HG03439 (cell line): ENCODE measurements at regions not wholly inside any gene's neighbourhood (a gene's known extent, or its start where the extent isn't known, plus 50 kb on each side); places are given as distances from the start of the nearest gene placed in this dataset.
"Not testable (repeated sequence)": the region's sequence is repeated elsewhere in the genome, so short reads cannot be mapped to it uniquely, and the experiment has no call there.

Experiments used
- ATAC-seq: cut with Tn5 transposase; IDR thresholded peaks from one replicate; pipeline ENCODE4 v1.9.1; 2021; ENCODE audit warnings: mild to moderate bottlenecking, moderate library complexity; ENCODE audit not compliant: unreplicated experiment

DNA sequence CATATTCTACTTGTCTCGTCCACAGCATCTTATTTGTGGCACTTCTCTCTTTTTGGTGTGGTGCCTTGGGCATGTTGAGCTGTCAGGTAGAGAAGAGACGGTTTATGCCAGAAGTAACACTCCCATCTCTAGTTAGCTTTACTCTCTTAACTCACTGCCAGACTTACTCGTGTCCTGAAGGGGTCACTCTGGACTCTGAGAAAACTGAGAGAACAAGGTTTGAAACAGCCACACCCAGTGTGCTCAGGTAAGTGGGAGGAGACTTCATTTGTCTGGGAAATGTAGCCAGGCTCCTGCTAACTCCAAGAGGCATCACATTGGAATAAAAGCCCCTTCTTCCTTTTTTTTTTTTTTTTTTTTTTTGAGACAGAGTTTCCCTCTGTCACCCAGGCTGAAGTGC is 360.8 kb downstream of the QKI start:
- ATAC-seq = no peak

GRCh38 chr6:163774485-163774884 is 360.0 kb downstream of the QKI start:
- ATAC-seq = no peak

DNA sequence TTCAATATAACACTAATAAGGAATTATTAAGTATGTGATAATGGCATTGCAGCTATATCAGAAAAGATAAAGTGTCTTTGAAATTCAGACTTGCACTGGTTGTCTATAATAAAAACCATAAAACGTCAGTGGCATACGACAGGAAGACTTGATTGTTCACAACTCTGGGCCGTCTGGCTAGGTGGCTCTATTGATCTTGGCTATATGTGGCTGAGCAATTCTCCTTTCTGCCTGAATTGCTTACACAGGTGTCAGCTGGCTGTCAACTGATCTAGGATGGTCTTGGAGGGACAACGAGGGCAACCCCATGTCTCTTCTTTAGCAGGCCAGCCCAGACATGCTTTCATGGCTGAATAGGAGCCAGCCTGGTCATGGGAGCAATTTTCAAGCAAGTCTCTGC is 359.1 kb downstream of the QKI start:
- no peak for ATAC-seq

GRCh38 chr6:163772701-163773100 is 358.2 kb downstream of the QKI start:
- no peak for ATAC-seq

DNA sequence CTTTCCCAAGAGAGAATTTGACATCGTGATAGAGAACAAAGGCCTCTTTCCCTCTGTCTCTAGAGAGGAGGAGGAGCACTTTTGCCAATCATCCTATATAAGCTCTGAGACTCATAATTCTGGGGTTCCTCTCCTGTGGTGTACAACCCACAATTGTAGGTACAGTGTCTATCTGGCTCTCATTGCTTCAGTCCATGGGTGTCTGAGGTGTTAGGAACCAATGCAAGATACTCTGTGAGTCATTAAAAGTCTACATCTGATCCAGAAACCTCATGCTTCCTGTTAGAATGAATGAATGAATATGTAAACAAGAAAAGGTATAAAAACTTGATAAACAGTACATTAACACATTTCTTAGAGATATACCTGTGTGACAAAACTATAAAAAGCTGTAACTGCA is 356.7 kb downstream of the QKI start:
- no peak for ATAC-seq

DNA sequence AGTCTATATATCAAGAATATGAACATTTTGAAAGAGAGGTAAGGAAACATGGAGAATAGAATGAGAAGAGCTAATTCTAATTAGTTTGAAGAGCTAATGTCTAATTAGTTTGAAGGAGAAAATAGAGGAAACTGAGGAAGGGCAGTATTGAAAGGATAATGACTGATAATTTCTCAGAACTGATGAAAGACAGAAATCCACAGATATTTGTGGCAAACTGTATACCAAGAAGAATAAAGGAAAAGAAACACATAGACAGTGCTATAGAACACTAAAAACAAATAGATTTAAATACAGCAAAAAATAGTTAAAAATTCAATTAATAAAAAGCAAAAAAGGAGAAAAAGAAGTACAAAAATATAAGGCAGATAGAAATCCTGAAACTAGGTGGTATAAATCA is 354.4 kb downstream of the QKI start:
- no peak for ATAC-seq

DNA sequence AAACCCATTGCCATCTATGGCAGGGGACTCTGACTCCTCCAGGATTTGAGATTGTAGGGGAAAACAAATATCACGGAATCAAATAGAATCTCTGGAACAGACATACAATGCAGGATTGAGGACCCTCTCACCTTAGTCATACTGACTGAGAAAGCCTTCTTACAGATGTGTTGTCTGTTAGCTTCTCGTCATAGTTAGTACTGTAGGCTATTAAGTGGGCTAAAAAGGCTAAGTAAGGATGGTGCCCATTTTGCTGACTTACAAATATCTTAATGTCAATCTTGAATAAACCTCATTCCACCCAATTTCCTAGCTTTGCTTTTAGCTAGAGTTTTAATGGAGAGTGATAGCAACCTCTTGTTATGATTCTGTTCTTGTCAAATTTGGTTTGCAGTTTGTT is 352.4 kb downstream of the QKI start:
- ATAC-seq = no peak

DNA sequence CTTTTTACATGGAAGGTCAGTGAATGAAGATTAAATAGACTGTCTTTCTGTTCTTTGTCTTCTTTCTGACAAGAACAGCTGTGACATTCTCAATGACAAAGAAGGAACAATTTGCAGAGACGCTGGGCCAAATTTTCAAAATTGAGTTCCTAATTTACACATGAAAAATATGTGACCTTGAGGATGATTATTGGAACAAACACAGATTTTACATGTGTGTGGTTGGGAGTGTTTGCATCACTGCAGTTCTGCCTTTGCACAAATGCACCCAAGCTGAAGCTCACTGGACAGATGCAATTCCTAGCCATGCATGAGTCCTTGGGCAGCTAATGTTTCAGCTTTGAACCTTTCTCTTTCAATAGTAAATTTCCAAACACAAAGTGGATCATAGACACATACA is 350.8 kb downstream of the QKI start:
- no peak for ATAC-seq

GRCh38 chr6:163764565-163764964 is 350.0 kb downstream of the QKI start:
- no peak for ATAC-seq

GRCh38 chr6:163761481-163761880 is 347.0 kb downstream of the QKI start:
- no peak for ATAC-seq

- ATAC-seq = no peak
These were observed 346.3 kb downstream of the QKI start for GRCh38 chr6:163760860-163761259.

DNA sequence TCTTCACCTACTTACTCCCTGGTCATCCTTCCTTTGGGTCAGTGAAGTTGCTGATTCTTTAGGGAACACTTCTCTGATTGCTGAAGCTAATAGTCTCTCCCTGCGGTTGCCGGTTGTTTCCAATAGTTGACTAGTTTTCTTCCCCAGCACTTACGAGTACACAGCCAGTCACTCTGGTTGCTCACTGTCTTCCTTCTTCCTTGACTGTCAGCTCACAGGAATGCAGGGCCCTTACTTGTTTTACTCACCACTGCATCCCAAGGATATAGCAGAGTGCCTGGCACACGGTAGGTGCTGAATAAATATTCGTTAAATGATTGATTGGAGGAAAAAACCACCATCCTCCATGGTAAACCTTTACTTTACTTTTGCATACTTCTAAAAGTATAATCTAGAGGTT is 345.0 kb downstream of the QKI start:
- no peak for ATAC-seq

DNA sequence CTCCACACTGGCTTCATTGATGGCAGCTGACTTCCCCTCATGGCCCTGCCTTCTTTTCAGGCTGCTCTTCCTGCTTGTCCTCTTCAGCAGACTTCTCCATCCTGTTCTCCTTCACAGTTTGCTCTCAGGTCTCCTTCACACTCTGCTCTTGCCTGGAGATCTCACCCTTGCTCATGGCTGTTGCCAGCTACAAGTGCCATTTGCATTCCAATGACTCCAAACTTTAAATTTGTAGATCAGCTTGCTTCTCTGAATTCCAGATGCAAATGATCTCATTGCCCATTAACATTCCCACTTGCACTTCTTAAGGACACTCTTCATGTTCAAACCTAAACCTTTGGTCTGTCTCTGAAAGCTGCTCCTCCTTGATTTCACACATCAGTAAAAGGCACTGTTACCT is 343.0 kb downstream of the QKI start:
- ATAC-seq = no peak

DNA sequence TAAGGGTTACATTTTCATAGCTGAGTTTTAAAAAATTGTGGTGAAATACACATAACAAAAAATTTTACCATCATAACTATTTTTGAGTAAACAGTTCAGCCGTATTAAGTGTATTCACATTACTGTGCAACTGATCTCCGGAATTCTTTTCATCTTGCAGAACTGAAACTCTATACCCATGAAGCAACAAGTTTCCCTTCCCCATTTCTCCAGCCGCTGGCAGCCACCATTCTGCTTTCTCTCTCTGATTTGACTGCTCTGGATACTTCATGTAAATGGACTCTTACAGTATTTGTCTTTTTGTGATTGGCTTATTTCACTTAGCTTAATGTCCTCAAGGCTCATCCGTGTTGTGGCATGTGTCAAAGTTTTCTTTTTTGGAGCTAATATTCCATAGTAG is 341.6 kb downstream of the QKI start:
- ATAC-seq = peak; percentile 100

GRCh38 chr6:163754866-163755265 is 340.3 kb downstream of the QKI start:
- ATAC-seq = no peak

DNA sequence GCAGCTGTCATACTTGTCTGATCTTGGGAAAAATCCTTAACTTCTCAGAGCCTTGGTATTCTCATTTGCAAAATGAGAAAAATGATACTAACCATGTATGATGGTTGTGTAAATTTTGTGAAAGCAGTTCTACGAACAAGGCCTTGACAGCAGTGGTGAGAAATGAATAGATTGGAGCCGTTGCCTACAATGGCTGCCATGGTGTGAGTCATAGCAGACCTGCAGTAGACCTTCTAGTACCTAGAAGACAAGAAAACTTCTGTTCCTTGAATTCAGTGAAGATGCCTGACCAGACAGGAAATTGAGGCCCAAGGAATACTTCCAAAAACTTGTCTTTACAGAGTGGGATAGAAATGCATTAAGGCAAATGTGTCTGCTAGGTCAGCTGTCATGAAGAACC is 338.9 kb downstream of the QKI start:
- no peak for ATAC-seq

DNA sequence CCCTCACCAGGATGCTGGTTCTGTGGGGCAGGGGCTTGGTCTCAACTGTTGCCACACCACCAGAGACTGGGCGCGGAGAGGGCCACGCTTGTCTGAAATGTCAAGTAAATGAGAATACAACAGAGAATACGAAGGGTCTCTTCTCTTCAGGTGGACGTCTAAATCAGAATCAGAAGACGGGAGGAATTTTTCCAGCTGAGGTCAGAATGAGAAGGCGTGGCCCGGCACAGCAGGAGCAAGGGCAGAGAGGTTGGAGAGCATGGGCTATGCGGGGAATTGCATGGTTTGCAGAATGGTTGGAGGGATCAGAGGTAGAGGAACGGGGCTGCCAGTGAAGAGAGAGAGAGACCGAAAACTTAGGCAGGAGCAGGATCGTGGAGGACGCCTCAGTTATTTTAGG is 337.9 kb downstream of the QKI start:
- no peak for ATAC-seq

GRCh38 chr6:163751032-163751525 is 336.6 kb downstream of the QKI start:
- no peak for ATAC-seq

GRCh38 chr6:163750431-163751031 is 336.0 kb downstream of the QKI start:
- no peak for ATAC-seq

DNA sequence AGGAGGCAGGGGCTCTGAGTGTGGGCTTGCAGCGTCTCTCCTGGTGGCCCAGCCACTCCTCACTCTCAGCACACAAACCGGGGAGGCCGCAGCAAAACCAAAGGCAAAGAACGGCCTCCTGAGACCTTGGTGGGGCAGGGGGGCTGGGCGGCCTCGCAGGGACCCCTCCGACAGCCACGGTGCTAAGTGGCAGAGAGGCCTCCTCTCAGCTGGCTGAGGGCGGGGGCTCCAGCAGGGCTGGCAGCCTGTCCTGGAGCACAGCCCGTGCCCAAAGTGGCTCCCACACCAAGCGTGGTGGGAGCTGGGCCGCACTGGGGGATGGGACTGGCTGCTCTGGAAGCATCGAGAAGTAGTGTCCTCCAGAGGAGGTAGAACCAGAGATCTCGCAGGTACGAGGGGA is 334.4 kb downstream of the QKI start:
- ATAC-seq = no peak

DNA sequence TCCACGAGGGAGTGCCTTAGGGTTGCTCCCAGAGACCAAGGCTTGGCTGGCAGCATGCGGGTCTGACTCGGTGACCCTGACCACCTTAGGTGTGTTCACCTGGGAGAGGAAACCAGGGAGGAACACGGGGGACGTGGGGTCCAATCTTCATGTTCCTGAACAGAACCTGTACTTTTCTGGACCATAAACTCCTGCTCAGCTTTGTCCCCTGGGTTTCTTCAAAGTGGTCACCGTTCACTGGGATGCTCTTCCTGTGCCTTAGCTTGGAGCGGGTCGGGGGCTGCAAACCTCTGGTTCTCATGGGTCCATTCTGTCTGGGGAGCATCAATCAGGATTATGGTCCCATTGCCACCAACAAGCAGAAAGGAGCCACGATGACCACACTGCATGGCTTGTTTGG is 333.5 kb downstream of the QKI start:
- ATAC-seq = no peak

DNA sequence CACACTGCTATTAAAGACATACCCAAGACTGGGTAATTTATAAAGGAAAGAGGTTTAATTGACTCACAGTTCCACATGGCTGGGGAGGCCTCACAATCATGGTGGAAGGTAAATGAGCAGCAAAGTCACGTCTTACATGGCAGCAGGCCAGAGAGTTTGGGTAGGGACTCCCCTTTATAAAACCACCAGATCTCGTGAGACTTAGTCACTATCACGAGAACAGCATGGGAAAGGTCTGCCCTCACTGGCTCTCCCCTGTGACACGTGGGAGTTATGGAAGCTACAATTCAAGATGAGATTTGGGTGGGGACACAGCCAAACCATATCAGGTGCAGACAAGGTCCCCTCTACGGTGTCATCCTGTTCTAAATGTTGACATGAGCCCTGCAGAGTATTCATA is 332.5 kb downstream of the QKI start:
- ATAC-seq = not testable (repeated sequence)
